ENCODE measurements at regions not wholly inside any gene's neighbourhood (a gene's known extent, or its start where the extent isn't known, plus 50 kb on each side); places are given as distances from the start of the nearest gene placed in this dataset.

DNA sequence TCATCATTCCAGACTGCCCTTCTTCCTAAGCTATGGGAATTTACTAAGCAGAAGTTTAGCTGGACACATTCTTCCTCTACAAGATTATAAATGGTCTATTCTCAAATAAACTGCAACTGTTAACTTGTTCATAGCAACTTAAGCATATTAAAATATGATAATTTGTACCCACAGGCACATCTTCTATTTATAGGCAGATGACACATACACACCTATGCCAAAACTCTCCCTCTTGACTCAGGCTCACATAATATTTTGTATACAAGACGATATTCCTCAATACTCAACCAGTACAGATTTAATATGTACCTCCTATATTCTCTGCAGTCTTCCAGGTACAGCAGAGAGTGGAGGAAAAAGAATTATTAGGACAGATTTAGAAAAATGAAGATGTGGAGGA lies 232.7 kb upstream of the KIAA1217 start:
- no peaks in the 10 kb centered on the region for H3K9me3 ChIP-seq (ENCODE audit: insufficient read depth, low read depth)
- no peak overlapping the region for H3K27ac ChIP-seq
- H3K36me3 ChIP-seq (ENCODE audit: low read depth): no peaks in the 10 kb centered on the region
- no peak for DNase-seq
- H3K79me2 ChIP-seq (ENCODE audit: low read depth): no peaks in the 10 kb centered on the region
- no peak overlapping the region for H3K4me2 ChIP-seq
- no TSS peak for BruUV-seq (replicated peaks)
- no peak overlapping the region for H3K4me3 ChIP-seq
- intact Hi-C loops (cut with micrococcal nuclease; ENCODE audit: unreplicated experiment): no loop called here
- TF ChIP-seq, protein P1, sequence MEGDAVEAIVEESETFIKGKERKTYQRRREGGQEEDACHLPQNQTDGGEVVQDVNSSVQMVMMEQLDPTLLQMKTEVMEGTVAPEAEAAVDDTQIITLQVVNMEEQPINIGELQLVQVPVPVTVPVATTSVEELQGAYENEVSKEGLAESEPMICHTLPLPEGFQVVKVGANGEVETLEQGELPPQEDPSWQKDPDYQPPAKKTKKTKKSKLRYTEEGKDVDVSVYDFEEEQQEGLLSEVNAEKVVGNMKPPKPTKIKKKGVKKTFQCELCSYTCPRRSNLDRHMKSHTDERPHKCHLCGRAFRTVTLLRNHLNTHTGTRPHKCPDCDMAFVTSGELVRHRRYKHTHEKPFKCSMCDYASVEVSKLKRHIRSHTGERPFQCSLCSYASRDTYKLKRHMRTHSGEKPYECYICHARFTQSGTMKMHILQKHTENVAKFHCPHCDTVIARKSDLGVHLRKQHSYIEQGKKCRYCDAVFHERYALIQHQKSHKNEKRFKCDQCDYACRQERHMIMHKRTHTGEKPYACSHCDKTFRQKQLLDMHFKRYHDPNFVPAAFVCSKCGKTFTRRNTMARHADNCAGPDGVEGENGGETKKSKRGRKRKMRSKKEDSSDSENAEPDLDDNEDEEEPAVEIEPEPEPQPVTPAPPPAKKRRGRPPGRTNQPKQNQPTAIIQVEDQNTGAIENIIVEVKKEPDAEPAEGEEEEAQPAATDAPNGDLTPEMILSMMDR (conservative IDR thresholded peaks at IDR 0.05): no peak
- TF ChIP-seq EZH2 (IDR thresholded peaks at IDR 0.05; ENCODE audit: low read depth): no peak
- H3K27me3 ChIP-seq (ENCODE audit: insufficient read depth, low read depth): no peaks in the 10 kb centered on the region; the same call in 1 of the 2 replicates
- H4K20me1 ChIP-seq (ENCODE audit: insufficient read depth): no peaks in the 10 kb centered on the region
- POLR2A ChIA-PET (ENCODE audit: unreplicated experiment): no interaction called here
- H2AFZ ChIP-seq: no peak overlapping the region
- no peaks in the 10 kb centered on the region for H3K9me2 ChIP-seq (ENCODE audit: insufficient read depth)
- H3F3A ChIP-seq (ENCODE audit: insufficient read depth, low read depth): no peaks in the 10 kb centered on the region
- no peaks in the 10 kb centered on the region for H3K4me1 ChIP-seq (replicated peaks; ENCODE audit: insufficient read depth)
- CTCF ChIA-PET: no interaction called here

DNA sequence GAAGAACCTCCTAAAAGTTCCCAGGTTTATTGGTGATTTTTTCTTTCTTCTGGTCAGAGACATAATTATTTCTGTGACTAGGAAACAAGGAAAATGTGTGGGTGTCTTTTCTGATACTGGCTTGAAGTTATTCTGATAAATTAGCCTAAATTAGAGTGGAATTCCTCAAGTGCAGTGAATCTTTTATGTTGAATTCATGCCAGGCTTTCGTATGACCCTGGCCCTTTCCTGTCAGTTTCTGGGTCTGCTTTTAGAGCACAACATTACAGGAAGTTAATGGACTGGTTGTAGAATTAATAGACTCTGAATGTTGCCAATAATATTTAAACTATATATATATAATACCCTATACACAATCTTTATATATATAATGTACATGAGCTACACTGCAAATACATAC lies 230.6 kb upstream of the KIAA1217 start:
- H3K27me3 ChIP-seq (ENCODE audit: insufficient read depth, low read depth): no peaks in the 10 kb centered on the region; the same call in 1 of the 2 replicates
- intact Hi-C loops (cut with micrococcal nuclease; ENCODE audit: unreplicated experiment): no loop called here
- no peaks in the 10 kb centered on the region for H3K79me2 ChIP-seq (ENCODE audit: low read depth)
- no peak overlapping the region for H3K27ac ChIP-seq
- no peaks in the 10 kb centered on the region for H3K4me1 ChIP-seq (replicated peaks; ENCODE audit: insufficient read depth)
- ChIA-PET CTCF (no interaction called here), POLR2A (ENCODE audit: unreplicated experiment) (no interaction called here)
- no peak overlapping the region for H2AFZ ChIP-seq
- DNase-seq: no peak
- TF ChIP-seq EZH2 (IDR thresholded peaks at IDR 0.05; ENCODE audit: low read depth): no peak
- TF ChIP-seq, protein P1 (conservative IDR thresholded peaks at IDR 0.05): no peak
- H4K20me1 ChIP-seq (ENCODE audit: insufficient read depth): no peaks in the 10 kb centered on the region
- no peaks in the 10 kb centered on the region for H3F3A ChIP-seq (ENCODE audit: insufficient read depth, low read depth)
- H3K9me3 ChIP-seq (ENCODE audit: insufficient read depth, low read depth): no peaks in the 10 kb centered on the region
- H3K4me3 ChIP-seq: no peak overlapping the region
- BruUV-seq (replicated peaks): no TSS peak
- no peaks in the 10 kb centered on the region for H3K9me2 ChIP-seq (ENCODE audit: insufficient read depth)
- H3K4me2 ChIP-seq: no peak overlapping the region
- H3K36me3 ChIP-seq (ENCODE audit: low read depth): no peaks in the 10 kb centered on the region

DNA sequence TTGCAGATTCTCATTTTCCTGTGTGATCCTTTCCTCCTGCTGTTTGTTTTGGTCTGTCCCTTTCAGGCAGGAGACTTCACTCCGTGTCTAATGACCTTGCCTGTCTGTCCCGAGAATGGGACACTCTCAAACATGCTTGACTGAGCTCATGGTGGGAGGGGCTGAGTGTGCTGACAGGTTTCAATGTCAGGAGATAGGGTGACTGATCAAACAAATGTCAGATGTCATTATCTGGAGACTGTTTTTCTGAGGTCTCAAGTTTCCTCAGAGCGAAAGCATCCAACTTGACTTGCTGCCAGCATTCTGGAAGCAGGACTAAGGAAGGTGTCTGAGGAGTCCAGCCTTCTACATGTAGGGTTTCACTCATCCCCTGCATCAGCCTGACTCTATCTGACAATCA lies 228.8 kb upstream of the KIAA1217 start:
- CTCF ChIA-PET: no interaction called here
- POLR2A ChIA-PET (ENCODE audit: unreplicated experiment): no interaction called here
- no peak overlapping the region for H3K27ac ChIP-seq

More for the DNA sequence above, 228.8 kb upstream of the KIAA1217 start:
- H3K4me1 ChIP-seq (replicated peaks; ENCODE audit: insufficient read depth): no peaks in the 10 kb centered on the region
- H3K4me3 ChIP-seq: no peak overlapping the region
- no peaks in the 10 kb centered on the region for H3K79me2 ChIP-seq (ENCODE audit: low read depth)
- TF ChIP-seq, protein P1 (conservative IDR thresholded peaks at IDR 0.05): no peak
- no peak for TF ChIP-seq EZH2 (IDR thresholded peaks at IDR 0.05; ENCODE audit: low read depth)
- H3F3A ChIP-seq (ENCODE audit: insufficient read depth, low read depth): no peaks in the 10 kb centered on the region
- no peak for DNase-seq
- H3K27me3 ChIP-seq (ENCODE audit: insufficient read depth, low read depth): no peaks in the 10 kb centered on the region; the same call in 1 of the 2 replicates
- intact Hi-C loops (cut with micrococcal nuclease; ENCODE audit: unreplicated experiment): no loop called here
- H3K9me3 ChIP-seq (ENCODE audit: insufficient read depth, low read depth): no peaks in the 10 kb centered on the region
- H3K36me3 ChIP-seq (ENCODE audit: low read depth): no peaks in the 10 kb centered on the region
- H4K20me1 ChIP-seq (ENCODE audit: insufficient read depth): no peaks in the 10 kb centered on the region
- no peak overlapping the region for H3K4me2 ChIP-seq
- no peaks in the 10 kb centered on the region for H3K9me2 ChIP-seq (ENCODE audit: insufficient read depth)
- no peak overlapping the region for H2AFZ ChIP-seq
- no TSS peak for BruUV-seq (replicated peaks)
